DOHH2 (cell line): ENCODE measurements at regions not wholly inside any gene's neighbourhood (a gene's known extent, or its start where the extent isn't known, plus 50 kb on each side); places are given as distances from the start of the nearest gene placed in this dataset.

ENCODE experiments used
- H3F3A ChIP-seq: fragments of 200-600 bp; sonication (generic), shearing (Covaris generic); 2 replicates; pipeline ENCODE4 v1.6.0; 2016; ENCODE audit warnings: antibody characterized with exemption, mild to moderate bottlenecking; ENCODE audit not compliant: control insufficient read depth, insufficient read depth
- H3K27ac ChIP-seq: fragments of 200-600 bp; sonication (generic); 2 replicates; pipeline ENCODE4 v1.5.1; 2014; ENCODE audit warnings: low read depth, mild to moderate bottlenecking, low read length, moderate library complexity
- H3K27me3 ChIP-seq: fragments of 200-600 bp; sonication (generic); 2 replicates; pipeline ENCODE4 v1.6.1; 2014; ENCODE audit warnings: mild to moderate bottlenecking, low read length, mixed read lengths; ENCODE audit not compliant: control insufficient read depth
- H3K36me3 ChIP-seq: fragments of 200-600 bp; sonication (generic); 2 replicates; pipeline ENCODE4 v1.6.1; 2014; ENCODE audit warnings: mild to moderate bottlenecking, low read length, moderate library complexity, mixed read lengths; ENCODE audit not compliant: control insufficient read depth
- H3K4me1 ChIP-seq: fragments of 200-600 bp; sonication (generic); 2 replicates; pipeline ENCODE4 v1.6.1; 2014; ENCODE audit warnings: mild to moderate bottlenecking, low read length, mixed read lengths; ENCODE audit not compliant: control insufficient read depth
- H3K4me2 ChIP-seq: fragments of 200-600 bp; sonication (generic); 2 replicates; pipeline ENCODE4 v1.6.0; 2014; ENCODE audit warnings: mild to moderate bottlenecking, low read length, moderate library complexity
- H3K4me3 ChIP-seq: fragments of 200-600 bp; sonication (generic); 2 replicates; pipeline ENCODE4 v1.5.1; 2014; ENCODE audit warnings: mild to moderate bottlenecking, low read length, mixed read lengths
- H3K79me2 ChIP-seq: fragments of 200-600 bp; sonication (generic); 2 replicates; pipeline ENCODE4 v1.6.1; 2014; ENCODE audit warnings: mild to moderate bottlenecking, low read length, mixed read lengths; ENCODE audit not compliant: control insufficient read depth
- H3K9me2 ChIP-seq: fragments of 200-600 bp; sonication (generic); replicated peaks from 2 replicates; pipeline ENCODE4 v1.6.1; 2014; ENCODE audit warnings: mild to moderate bottlenecking, low read length, mixed read lengths; ENCODE audit not compliant: control insufficient read depth
- H3K9me3 ChIP-seq: fragments of 200-600 bp; sonication (generic); 2 replicates; pipeline ENCODE4 v1.6.1; 2014; ENCODE audit warnings: antibody characterized with exemption, low read length, mixed read lengths; ENCODE audit not compliant: control insufficient read depth, insufficient read depth
- H4K20me1 ChIP-seq: fragments of 200-600 bp; sonication (generic); 2 replicates; pipeline ENCODE4 v1.6.0; 2014; ENCODE audit warnings: low read depth, mild to moderate bottlenecking, antibody characterized with exemption, low read length, moderate library complexity; ENCODE audit not compliant: control insufficient read depth, insufficient read depth
- EZH2phosphoT487 ChIP-seq: fragments of 200-600 bp; sonication (generic); IDR thresholded peaks from 2 replicates; pipeline ENCODE4 v1.6.1; 2017; ENCODE audit warnings: borderline replicate concordance, mild to moderate bottlenecking, antibody characterized with exemption, low read length, moderate library complexity, mixed read lengths
- TF ChIP-seq, protein P1 (sequence below): fragments of 200-600 bp; sonication (generic); IDR thresholded peaks from one replicate; pipeline ENCODE4 v1.5.1; 2014; ENCODE audit warnings: antibody characterized with exemption, mild to moderate bottlenecking, low read depth, low read length; ENCODE audit not compliant: poor library complexity, severe bottlenecking

DNA sequence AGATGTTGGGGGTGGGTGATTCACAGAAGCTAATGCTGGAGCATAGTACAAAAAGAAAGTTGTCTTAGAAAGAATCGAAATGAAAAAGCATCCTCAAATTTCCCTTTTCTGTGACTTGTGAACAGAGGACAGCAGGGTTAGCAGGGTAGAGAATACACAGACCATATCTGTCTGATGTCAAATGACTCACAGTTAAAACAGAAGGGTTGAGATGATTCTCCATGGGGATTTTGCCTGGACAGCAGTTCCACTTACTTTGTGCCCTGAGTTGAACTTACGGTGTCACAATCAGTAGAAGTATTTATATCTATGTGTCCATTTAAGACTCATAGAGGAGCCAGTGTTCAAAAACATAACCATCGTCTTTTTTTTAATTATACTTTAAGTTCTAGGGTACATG, 801.6 kb downstream of the KCTD16 start:
- H3K79me2 ChIP-seq, result no peaks in the 10 kb centered on the region
- H3K4me1 ChIP-seq, result no peaks in the 10 kb centered on the region
- H3K4me3 ChIP-seq, result no peak overlapping the region
- H3K9me2 ChIP-seq, result no peaks in the 10 kb centered on the region
- no peaks in the 10 kb centered on the region for H4K20me1 ChIP-seq
- no peaks in the 10 kb centered on the region for H3K27me3 ChIP-seq
- H3K27ac ChIP-seq, result no peak overlapping the region
- no peaks in the 10 kb centered on the region for H3F3A ChIP-seq
- no peaks in the 10 kb centered on the region for H3K36me3 ChIP-seq
- H3K4me2 ChIP-seq, result no peak overlapping the region
- peaks cover 3% of the 10 kb centered on the region; the same call in 1 of the 2 replicates for H3K9me3 ChIP-seq
- no peak for TF ChIP-seq EZH2phosphoT487
- TF ChIP-seq, protein P1, sequence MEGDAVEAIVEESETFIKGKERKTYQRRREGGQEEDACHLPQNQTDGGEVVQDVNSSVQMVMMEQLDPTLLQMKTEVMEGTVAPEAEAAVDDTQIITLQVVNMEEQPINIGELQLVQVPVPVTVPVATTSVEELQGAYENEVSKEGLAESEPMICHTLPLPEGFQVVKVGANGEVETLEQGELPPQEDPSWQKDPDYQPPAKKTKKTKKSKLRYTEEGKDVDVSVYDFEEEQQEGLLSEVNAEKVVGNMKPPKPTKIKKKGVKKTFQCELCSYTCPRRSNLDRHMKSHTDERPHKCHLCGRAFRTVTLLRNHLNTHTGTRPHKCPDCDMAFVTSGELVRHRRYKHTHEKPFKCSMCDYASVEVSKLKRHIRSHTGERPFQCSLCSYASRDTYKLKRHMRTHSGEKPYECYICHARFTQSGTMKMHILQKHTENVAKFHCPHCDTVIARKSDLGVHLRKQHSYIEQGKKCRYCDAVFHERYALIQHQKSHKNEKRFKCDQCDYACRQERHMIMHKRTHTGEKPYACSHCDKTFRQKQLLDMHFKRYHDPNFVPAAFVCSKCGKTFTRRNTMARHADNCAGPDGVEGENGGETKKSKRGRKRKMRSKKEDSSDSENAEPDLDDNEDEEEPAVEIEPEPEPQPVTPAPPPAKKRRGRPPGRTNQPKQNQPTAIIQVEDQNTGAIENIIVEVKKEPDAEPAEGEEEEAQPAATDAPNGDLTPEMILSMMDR, result no peak

DNA sequence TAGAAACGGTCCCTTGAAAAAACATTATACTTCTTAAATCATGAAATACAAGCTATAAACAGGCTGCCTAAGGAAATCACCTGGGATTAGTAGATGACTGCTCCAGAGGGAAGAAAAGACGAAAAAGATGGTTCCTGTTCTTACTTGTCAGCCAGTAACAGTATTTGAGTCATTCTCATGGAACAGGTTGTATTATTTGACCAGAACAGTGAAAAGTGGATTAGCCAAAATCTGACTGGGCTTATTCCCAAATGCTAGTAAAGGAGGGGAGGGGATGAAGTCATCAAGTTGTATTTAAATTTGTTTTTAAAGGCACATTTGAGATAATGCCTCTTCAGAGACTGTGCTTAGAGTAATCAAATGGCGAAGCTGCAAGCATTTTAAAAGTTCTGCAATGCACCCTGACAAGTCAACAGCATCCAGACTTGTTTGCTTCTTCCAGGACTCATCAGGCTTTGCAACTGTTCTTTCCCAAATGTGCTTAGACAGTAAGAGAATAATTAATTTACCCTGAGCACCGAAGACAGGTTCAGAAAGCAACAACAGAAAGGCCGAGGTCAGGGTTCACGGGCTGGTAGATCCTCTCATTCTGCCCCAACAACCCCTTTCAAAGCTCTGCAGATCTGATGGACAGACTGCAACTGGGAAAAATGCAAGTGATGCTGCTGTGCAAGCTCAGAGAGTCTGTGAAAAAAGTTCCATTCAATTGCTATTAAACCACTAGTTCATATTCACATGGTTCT, 800.6 kb downstream of the KCTD16 start:
- Histone ChIP-seq H3K4me2 (no peak overlapping the region), H3K9me2 (no peaks in the 10 kb centered on the region), H3K79me2 (no peaks in the 10 kb centered on the region), H3K4me3 (no peak overlapping the region), H3K36me3 (no peaks in the 10 kb centered on the region), H3F3A (no peaks in the 10 kb centered on the region), H3K27ac (no peak overlapping the region), H3K27me3 (no peaks in the 10 kb centered on the region), H3K4me1 (no peaks in the 10 kb centered on the region), H3K9me3 (peaks cover 3% of the 10 kb centered on the region; the same call in 1 of the 2 replicates), H4K20me1 (no peaks in the 10 kb centered on the region)
- TF ChIP-seq, protein P1, result no peak
- no peak for TF ChIP-seq EZH2phosphoT487

DNA sequence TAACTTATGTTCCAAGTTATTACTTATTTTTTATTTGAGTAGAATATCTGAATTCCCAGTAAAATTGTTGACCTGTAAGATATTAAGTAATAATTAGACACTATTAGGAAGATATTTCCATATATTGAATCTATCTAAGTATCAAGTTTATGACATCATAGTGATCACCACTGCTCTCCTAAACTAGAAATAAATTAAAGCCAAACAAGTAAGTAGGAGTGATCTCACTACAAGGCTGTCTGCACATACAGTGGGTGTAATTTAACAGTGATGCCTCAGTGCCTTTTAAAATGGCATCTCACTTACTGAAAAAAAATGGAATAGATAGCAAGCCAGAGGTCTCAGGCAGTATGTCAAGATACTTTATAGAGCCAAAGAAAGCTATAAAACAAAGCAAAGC, 789.6 kb downstream of the KCTD16 start:
- H3K36me3 ChIP-seq, result no peaks in the 10 kb centered on the region
- TF ChIP-seq, protein P1, result no peak
- no peak for TF ChIP-seq EZH2phosphoT487
- no peaks in the 10 kb centered on the region for H3K27me3 ChIP-seq
- H3F3A ChIP-seq, result no peaks in the 10 kb centered on the region
- H3K9me3 ChIP-seq, result no peaks in the 10 kb centered on the region
- H3K4me2 ChIP-seq, result no peak overlapping the region
- no peaks in the 10 kb centered on the region for H4K20me1 ChIP-seq
- H3K27ac ChIP-seq, result no peak overlapping the region
- H3K4me3 ChIP-seq, result no peak overlapping the region
- H3K4me1 ChIP-seq, result no peaks in the 10 kb centered on the region
- no peaks in the 10 kb centered on the region for H3K79me2 ChIP-seq
- H3K9me2 ChIP-seq, result no peaks in the 10 kb centered on the region
